GM19467 (cell line): ENCODE measurements at regions not wholly inside any gene's neighbourhood (a gene's known extent, or its start where the extent isn't known, plus 50 kb on each side); places are given as distances from the start of the nearest gene placed in this dataset.

Experiments
- ATAC-seq: cut with Tn5 transposase; IDR thresholded peaks from one replicate; pipeline ENCODE4 v1.9.1; 2021; ENCODE audit warnings: mild to moderate bottlenecking, moderate library complexity; ENCODE audit not compliant: unreplicated experiment

- ATAC-seq = no peak
These were observed 227.6 kb upstream of the PPP1R2C start for GRCh38 chrX:43005561-43005960.

- no peak for ATAC-seq
These were observed 230.4 kb upstream of the PPP1R2C start for GRCh38 chrX:43008356-43008755.

- ATAC-seq = no peak
These were observed 238.1 kb upstream of the PPP1R2C start for GRCh38 chrX:43016021-43016420.

GRCh38 chrX:43018031-43018430 lies 240.1 kb upstream of the PPP1R2C start:
- ATAC-seq = no peak

- ATAC-seq = no peak
These were observed 241.1 kb upstream of the PPP1R2C start for GRCh38 chrX:43019021-43019420.

- ATAC-seq = no peak
These were observed 247.9 kb upstream of the PPP1R2C start for GRCh38 chrX:43025806-43026315.

GRCh38 chrX:43064096-43064495 lies 286.1 kb upstream of the PPP1R2C start:
- ATAC-seq = no peak

- ATAC-seq = no peak
These were observed 288.0 kb upstream of the PPP1R2C start for GRCh38 chrX:43065978-43066377.

GRCh38 chrX:43068639-43069038 lies 290.7 kb upstream of the PPP1R2C start:
- ATAC-seq = no peak

GRCh38 chrX:43083016-43083415 lies 305.1 kb upstream of the PPP1R2C start:
- ATAC-seq = no peak

- ATAC-seq = no peak
These were observed 309.9 kb upstream of the PPP1R2C start for GRCh38 chrX:43087830-43088229.

- ATAC-seq = no peak
These were observed 318.9 kb upstream of the PPP1R2C start for GRCh38 chrX:43096830-43097229.

- no peak for ATAC-seq
These were observed 328.0 kb upstream of the PPP1R2C start for GRCh38 chrX:43106009-43106408.

- no peak for ATAC-seq
These were observed 330.9 kb upstream of the PPP1R2C start for GRCh38 chrX:43108828-43109227.

- ATAC-seq = no peak
These were observed 343.7 kb upstream of the PPP1R2C start for GRCh38 chrX:43121637-43122036.

- no peak for ATAC-seq
These were observed 361.7 kb upstream of the PPP1R2C start for GRCh38 chrX:43139645-43140044.

GRCh38 chrX:43140582-43140981 lies 362.6 kb upstream of the PPP1R2C start:
- no peak for ATAC-seq

GRCh38 chrX:43141885-43142284 lies 363.9 kb upstream of the PPP1R2C start:
- no peak for ATAC-seq

GRCh38 chrX:43148305-43148704 lies 370.3 kb upstream of the PPP1R2C start:
- no peak for ATAC-seq

- ATAC-seq = no peak
These were observed 387.5 kb upstream of the PPP1R2C start for GRCh38 chrX:43165343-43165920.

- ATAC-seq = no peak
These were observed 388.9 kb upstream of the PPP1R2C start for GRCh38 chrX:43166874-43167273.

GRCh38 chrX:43175434-43175833 lies 397.5 kb upstream of the PPP1R2C start:
- no peak for ATAC-seq

GRCh38 chrX:43176686-43177085 lies 398.7 kb upstream of the PPP1R2C start:
- ATAC-seq = no peak
